ENCODE measurements at regions not wholly inside any gene's neighbourhood (a gene's known extent, or its start where the extent isn't known, plus 50 kb on each side); places are given as distances from the start of the nearest gene placed in this dataset.

- no peak for TF ChIP-seq CTCF (IDR thresholded peaks at IDR 0.05 in 2 of 3, conservative IDR thresholded peaks at IDR 0.05 in 1 of 3; ENCODE audit: borderline replicate concordance in 1 of 3, insufficient read depth in 1 of 3, low read depth in 2 of 3, low read length in 2 of 3)
- TF ChIP-seq JUND (IDR thresholded peaks at IDR 0.05), result no peak
- no peak for TF ChIP-seq YY1 (IDR thresholded peaks at IDR 0.05; ENCODE audit: extremely low read depth, insufficient replicate concordance, low read depth, low read length)
- no peak for TF ChIP-seq POLR2AphosphoS5 (IDR thresholded peaks at IDR 0.05; ENCODE audit: low read depth, low read length)
- TF ChIP-seq EZH2 (IDR thresholded peaks at IDR 0.05), result no peak
- TF ChIP-seq CEBPB (IDR thresholded peaks at IDR 0.05; ENCODE audit: low read depth), result no peak
- no peak for TF ChIP-seq POLR2A (IDR thresholded peaks at IDR 0.05; ENCODE audit: borderline replicate concordance, extremely low read depth, insufficient read depth, insufficient read length)
- TF ChIP-seq REST (IDR thresholded peaks at IDR 0.05; ENCODE audit: low read depth), result no peak
- TF ChIP-seq ZNF274 (IDR thresholded peaks at IDR 0.05; ENCODE audit: low read depth, low read length), result no peak
Observed at GRCh38 chr7:18429547-18429946, 66.0 kb upstream of the HDAC9 start.
